NCI-H510A (cell line): ENCODE measurements at regions not wholly inside any gene's neighbourhood (a gene's known extent, or its start where the extent isn't known, plus 50 kb on each side); places are given as distances from the start of the nearest gene placed in this dataset.
A peak's percentile ranks its signal among the peaks of the same experiment; 100 is the strongest.

Experiments
- DNase-seq: peaks from one replicate; lab custom pipeline; 2025; lab: John Stamatoyannopoulos, UW

- no peak for DNase-seq
Measured at GRCh38 chr16:85473323-85473722, 139.8 kb upstream of the GSE1 start.

- peak; percentile 63 for DNase-seq
Measured at GRCh38 chr16:85473909-85474620, 139.1 kb upstream of the GSE1 start.

GRCh38 chr16:85474621-85475217, 138.4 kb upstream of the GSE1 start:
- no peak for DNase-seq

- no peak for DNase-seq
Measured at GRCh38 chr16:85475233-85475632, 137.9 kb upstream of the GSE1 start.

- DNase-seq, result no peak
Measured at GRCh38 chr16:85475691-85476300, 137.3 kb upstream of the GSE1 start.

GRCh38 chr16:85476389-85476788, 136.7 kb upstream of the GSE1 start:
- DNase-seq, result no peak

GRCh38 chr16:85477801-85478363, 135.2 kb upstream of the GSE1 start:
- DNase-seq, result no peak

- DNase-seq, result peak; percentile 64
Measured at GRCh38 chr16:85479972-85480726, 133.0 kb upstream of the GSE1 start.

- DNase-seq, result no peak
Measured at GRCh38 chr16:85480727-85481101, 132.4 kb upstream of the GSE1 start.

- no peak for DNase-seq
Measured at GRCh38 chr16:85481206-85481605, 131.9 kb upstream of the GSE1 start.

GRCh38 chr16:85481738-85482137, 131.4 kb upstream of the GSE1 start:
- no peak for DNase-seq

GRCh38 chr16:85483424-85483823, 129.7 kb upstream of the GSE1 start:
- peak; percentile 84 for DNase-seq

GRCh38 chr16:85484347-85485300, 128.5 kb upstream of the GSE1 start:
- peak; percentile 93 for DNase-seq

GRCh38 chr16:85485379-85485778, 127.7 kb upstream of the GSE1 start:
- no peak for DNase-seq

- no peak for DNase-seq
Measured at GRCh38 chr16:85486256-85486915, 126.7 kb upstream of the GSE1 start.

- no peak for DNase-seq
Measured at GRCh38 chr16:85488414-85488813, 124.7 kb upstream of the GSE1 start.

- no peak for DNase-seq
Measured at GRCh38 chr16:85490407-85491057, 122.6 kb upstream of the GSE1 start.

GRCh38 chr16:85491058-85491771, 121.9 kb upstream of the GSE1 start:
- no peak for DNase-seq

GRCh38 chr16:85491798-85492294, 121.3 kb upstream of the GSE1 start:
- no peak for DNase-seq
